DOHH2 (cell line): ENCODE measurements at regions not wholly inside any gene's neighbourhood (a gene's known extent, or its start where the extent isn't known, plus 50 kb on each side); places are given as distances from the start of the nearest gene placed in this dataset.

Source experiments
- CTCF ChIP-seq: fragments of 200-600 bp; sonication (generic); IDR thresholded peaks from one replicate; pipeline ENCODE4 v1.5.1; 2014; ENCODE audit warnings: antibody characterized with exemption, mild to moderate bottlenecking, low read depth, low read length; ENCODE audit not compliant: poor library complexity, severe bottlenecking
- EZH2phosphoT487 ChIP-seq: fragments of 200-600 bp; sonication (generic); IDR thresholded peaks from 2 replicates; pipeline ENCODE4 v1.6.1; 2017; ENCODE audit warnings: borderline replicate concordance, mild to moderate bottlenecking, antibody characterized with exemption, low read length, moderate library complexity, mixed read lengths

DNA sequence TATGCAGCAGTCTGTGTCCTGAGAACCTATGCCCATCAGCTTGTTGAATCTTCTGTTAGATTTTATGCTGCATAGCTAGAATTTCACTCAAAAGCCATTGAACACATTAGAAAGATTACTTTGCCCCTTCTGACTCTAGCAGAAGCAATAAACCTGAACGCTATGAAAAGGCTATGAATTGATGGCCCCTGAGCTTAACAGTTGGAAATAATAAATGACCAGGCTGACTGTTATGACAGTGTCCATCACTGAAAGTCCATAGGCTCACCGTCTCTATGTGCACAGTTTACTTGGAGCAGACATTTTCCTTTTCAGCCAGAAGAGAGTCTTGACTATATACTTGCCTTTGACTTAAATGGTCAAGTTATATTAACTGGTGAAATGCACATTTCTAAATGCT, 1618.8 kb upstream of the ACVR2A start:
- TF ChIP-seq CTCF (no peak), EZH2phosphoT487 (no peak)
